T-helper 1 cell treated with Interleukin-12 subunit alpha and Interleukin-12 subunit beta and Interleukin-4 antibody, amounts not matched to agents 30 ng/mL and 1 ng/mL, for 36 hours (primary cell): ENCODE measurements at regions not wholly inside any gene's neighbourhood (a gene's known extent, or its start where the extent isn't known, plus 50 kb on each side); places are given as distances from the start of the nearest gene placed in this dataset.

Source experiments
- intact Hi-C: fragments of 100-400 bp; cut with micrococcal nuclease; formaldehyde crosslinking; loops from one replicate; pipeline ENCODE4 v1.15.1; 2024

DNA sequence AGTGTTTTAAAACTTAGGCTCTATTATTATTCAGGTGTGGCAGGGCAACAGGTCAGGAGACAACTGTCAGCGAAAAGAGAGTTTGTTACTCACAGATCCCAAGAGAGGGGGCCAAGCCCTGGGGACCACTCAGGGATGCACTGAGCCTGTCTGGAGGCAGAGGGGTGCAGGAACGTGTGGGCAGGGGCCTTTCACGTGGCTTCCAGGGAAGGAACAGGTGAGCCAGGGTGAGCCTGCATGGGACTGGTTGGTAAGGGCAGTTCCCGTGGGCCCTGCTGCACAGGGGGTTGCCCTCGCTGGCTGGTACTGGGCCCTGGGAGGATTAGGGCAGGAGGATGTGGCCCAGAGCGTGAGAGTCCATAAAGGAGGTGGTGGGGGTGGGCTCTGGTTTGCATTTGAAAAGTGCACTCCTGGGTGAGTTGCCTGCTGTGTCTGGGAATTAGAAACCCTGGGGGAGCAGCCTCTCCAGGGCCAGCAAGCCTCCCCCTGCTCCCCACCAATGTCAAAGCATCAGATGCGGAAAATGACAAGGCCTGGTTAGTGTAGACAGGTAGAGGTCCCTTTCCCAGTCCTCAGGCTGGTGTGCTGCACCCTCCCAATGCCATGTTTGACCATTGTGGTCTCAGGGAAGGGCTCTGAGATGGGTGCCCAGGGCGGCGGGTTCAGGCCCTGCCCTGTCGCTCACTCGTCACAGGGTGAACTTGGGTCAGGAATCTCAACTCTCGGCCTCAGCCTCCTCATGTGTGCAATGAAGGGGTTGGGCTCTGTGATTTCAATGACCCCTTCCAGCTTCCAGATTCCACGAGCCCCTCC is 127.4 kb upstream of the RPS6KA2 start:
- intact Hi-C loops = no loop called here

GRCh38 chr6:166752928-166753721 is 126.1 kb upstream of the RPS6KA2 start:
- intact Hi-C loops = no loop called here

- intact Hi-C loops = no loop called here
Observed at GRCh38 chr6:166752097-166752496, 125.0 kb upstream of the RPS6KA2 start.

- intact Hi-C loops = no loop called here
Observed at GRCh38 chr6:166751051-166751595, 124.1 kb upstream of the RPS6KA2 start.

GRCh38 chr6:166750108-166750793 is 123.2 kb upstream of the RPS6KA2 start:
- intact Hi-C loops = no loop called here

GRCh38 chr6:166749666-166750065 is 122.6 kb upstream of the RPS6KA2 start:
- intact Hi-C loops = no loop called here

DNA sequence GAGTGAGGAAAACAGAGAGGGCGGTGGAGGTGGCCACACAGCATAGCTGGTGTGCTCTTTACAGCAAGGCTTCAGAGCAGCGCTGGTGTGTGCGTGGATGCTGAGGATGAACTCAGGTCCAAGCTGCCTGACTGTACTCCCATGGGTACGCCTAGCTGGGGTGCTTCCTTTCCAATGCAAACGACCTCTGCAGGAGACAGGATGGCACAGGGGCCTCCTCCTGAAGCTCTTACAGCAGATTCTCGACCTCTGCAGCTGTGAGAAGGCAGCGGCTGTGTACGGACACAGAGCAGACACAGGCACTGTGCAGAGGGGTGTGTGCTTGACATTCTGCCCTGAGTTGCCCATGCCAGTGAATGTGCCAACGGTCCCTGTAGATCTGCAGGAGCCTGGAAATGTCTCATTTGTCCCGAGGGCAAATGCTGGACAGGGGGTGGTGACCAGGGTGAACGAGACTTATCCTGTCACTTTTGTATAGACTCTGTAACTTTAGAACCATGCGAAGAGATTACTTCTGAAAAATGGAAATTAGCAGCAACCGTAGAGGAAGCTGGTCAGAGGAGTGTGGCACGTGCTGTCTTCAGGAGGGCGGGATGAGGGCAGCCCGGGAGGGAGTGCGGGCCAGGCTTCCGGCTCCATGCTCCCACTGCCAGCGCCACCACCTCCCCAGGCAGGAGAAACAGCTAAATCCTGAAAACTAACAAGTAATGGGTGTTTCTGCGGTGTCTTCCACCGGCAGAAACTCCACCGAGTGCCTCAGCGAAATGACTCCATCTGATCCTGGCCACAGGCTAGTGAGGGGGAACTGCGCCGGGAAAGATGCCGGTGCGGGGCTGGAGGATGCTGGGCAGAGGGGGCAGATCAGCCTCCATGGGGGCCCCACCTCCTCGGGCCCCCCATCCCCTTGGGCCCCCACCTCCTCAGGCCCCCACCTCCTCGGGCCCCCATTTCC is 120.9 kb upstream of the RPS6KA2 start:
- intact Hi-C loops = no loop called here

DNA sequence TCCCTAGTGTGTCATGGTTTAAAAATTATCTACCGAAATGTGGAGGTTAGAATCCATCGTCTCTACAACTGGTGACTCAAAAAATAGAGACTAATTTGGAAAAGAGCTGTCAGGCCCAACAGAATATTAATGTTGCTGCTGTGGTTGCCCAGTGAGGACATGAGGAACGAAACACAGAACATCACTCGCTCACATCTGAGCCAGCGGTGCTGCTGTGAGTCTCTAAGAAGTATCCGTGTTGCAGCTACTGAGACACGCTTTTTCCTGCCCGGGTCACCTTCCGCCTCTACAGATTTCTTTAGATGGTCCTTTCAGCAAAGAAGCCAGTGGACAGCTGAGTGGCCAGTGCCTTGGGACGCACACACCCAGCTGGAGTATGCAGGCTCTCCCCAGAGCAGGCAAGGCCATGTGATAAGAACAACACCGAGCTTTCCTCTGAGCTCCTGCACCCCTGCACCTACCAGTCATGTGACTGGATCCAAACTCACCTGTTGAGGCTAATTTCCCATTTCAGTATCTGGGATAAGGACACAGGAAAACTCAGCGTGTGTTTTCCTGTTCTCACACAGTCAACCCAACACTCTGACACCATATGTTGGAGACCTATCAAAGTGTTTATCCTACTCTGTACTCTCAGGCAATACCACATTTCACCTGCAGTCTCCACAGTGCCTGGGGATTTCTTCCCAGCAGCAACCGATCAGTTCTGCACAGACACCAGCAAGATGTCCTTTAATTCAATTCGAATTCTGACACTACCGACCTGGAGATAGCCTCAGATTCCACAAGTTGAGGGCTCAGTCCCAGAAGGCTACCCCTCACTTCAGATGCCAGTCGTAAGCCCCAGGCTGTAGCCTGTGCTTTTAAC is 119.0 kb upstream of the RPS6KA2 start:
- intact Hi-C loops = no loop called here

DNA sequence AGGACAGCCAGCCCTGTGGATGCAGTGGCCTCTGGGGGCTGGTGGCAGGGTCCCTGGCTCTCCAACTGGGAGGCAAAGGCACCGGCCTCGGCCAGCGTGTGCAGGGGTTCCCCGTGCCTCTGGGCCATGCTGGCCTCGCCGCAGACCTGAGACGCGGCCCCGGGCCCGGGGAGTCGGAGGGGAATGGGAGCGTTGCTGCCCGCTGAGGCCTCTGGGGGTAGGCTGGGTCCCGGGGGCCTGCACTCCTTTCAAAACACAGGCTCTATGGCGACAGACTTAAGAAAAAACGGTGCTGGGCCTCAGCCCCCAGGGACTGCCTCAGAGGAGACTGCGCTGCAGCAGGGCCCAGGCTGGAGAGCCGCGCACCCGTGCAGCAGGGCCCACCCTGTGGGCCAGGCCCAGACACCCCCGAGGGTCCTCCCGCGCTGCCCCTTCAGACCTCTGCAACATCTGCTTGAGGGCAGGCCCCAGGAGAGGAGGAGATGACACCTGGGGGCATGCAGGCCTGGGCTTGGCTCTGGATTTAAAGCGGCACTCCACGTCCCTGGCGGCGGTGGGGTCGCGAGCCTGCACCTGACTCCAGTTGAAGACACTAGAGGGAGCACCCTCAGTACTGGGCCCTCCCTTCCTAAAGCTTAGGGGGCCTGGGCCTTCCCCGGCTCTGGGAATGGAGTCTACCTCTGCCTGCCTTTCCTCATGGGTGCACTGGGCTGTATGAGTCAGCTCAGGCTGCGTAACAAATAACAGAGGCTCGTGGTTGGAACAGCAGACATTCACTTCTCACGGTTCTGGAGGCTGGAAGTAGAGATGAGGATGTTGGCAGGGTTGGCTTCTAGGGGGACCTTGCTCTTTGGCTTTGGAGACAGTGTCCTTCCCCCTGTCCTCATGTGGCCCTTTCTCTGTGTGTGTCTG is 117.4 kb upstream of the RPS6KA2 start:
- intact Hi-C loops = no loop called here

DNA sequence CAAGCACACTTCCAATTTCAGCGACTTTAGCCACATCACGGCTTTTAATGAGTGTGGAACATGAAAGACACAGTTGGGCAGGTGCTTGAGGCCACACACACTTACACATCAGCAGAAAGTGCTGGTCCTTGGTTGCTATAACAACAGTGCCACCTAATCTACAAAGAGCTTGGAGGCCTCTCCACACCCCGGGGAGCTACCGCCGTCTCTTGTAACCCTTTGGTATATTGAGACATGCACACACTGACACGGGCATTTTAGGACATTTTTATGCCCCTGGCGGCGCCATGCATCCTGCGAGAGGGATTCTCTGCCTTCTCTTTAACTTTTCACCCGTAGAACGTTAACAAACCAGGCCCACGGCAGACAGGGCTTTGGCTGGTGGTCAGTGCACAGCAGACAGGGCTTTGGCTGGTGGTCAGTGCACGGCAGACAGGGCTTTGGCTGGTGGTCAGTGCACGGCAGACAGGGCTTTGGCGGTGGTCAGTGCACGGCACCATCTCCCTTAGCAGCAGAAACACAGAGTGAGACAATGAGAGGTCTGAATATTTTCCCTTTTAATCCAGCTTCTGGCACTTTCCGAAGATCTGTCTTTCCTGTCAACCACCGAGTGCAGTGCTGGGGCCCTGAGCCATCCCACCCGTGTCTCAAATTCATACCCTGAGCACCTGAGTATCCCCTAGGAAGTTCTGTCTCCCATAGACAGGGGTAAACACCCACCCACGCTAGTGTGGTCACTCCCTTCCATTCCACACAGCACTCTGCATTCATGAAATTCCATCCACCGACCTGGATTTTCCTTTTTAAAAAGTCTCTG is 116.6 kb upstream of the RPS6KA2 start:
- intact Hi-C loops = no loop called here

DNA sequence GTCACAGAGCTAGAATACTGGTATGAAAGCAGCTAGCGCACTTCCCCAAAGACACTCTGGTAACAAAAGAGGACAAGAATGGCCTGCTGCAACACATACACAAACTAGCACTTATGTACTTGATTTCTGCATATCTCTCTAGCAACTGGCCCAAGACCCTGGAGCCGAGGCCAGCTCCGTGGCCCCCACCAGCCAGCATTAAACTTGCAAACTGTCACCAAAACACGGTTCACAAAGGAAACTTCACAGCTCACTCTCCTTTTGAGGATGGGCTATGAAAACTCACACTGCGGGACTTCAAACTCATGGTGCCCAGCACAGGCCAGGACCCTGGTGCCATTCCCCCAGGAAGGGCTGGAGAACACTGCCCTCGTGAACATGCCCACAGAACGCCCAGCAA is 115.9 kb upstream of the RPS6KA2 start:
- intact Hi-C loops = no loop called here

DNA sequence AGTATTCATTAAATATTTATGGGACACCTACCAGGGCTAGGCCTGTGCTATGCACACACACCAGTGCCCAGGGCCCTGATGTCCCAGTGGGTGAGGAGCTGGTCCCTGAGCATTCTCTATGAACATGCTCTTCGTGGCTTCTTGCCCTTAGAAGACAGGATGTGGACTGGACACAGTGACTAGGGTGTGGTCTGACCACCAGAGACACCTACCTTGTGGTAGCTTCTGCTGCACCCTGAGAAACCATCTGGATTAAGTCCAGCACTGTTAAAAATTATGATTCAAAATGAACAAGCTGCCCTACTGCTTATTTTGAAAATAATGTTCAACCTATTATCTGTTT is 112.9 kb upstream of the RPS6KA2 start:
- intact Hi-C loops = no loop called here

GRCh38 chr6:166739117-166739975 is 112.3 kb upstream of the RPS6KA2 start:
- intact Hi-C loops = no loop called here

GRCh38 chr6:166738386-166739116 is 111.5 kb upstream of the RPS6KA2 start:
- intact Hi-C loops = no loop called here

DNA sequence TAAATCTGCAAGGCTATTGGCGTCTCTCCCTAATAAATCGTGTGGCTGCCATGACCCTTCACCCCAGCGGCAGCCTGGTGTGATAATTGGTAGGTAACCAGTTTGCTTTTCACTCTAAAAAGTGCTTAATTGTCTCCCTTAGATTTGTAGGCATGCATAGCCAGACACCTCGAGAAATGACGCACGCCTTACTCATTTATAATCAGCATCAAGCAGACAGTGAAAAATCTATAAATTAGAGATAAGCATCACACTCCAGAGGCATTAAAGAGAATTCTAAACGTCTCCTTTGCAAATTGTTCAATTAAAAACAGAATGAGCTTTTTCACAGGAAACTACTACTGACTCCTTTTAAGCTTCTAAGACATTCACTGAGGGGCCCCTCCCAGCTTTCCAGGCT is 110.2 kb upstream of the RPS6KA2 start:
- intact Hi-C loops = no loop called here

DNA sequence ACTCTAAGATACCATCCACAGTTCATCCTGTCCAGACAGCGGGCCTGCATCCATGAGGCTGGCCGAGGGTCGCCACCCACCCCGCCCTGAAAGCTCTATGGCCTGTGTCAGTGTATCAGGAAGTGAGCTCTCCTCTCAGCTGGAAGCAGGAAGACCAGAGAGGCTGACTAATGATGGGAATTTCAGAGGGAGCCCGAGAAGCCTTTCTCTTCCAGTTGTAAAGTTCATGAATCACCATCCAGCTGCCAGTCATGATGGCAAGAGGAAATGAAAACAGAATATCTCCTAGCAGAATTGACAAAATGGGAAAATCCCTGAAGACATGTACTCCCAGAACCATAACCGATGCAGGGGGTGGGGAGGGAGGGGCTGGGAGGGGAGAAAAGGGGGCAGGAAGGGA is 109.6 kb upstream of the RPS6KA2 start:
- intact Hi-C loops = no loop called here
